Vagina (tissue), 2 donors: ENCODE measurements at regions not wholly inside any gene's neighbourhood (a gene's known extent, or its start where the extent isn't known, plus 50 kb on each side); places are given as distances from the start of the nearest gene placed in this dataset.

Source experiments
- CTCF ChIP-seq, 3 experiments: fragments of 450-650 bp in 2 of 3; fragments of 200-600 bp in 1 of 3; sonication (generic) in 1 of 3; IDR thresholded peaks; one replicate each; pipeline ENCODE4 v1.5.1; 2017 to 2019; ENCODE audit warnings: antibody characterized with exemption in 3 of 3, mild to moderate bottlenecking in 2 of 3, moderate library complexity in 2 of 3
- POLR2A ChIP-seq, 2 donors: fragments of 450-650 bp; IDR thresholded peaks; one replicate each; pipeline ENCODE4 v1.6.1; 2017; ENCODE audit warnings: antibody characterized with exemption in 2 of 2, mild to moderate bottlenecking in 2 of 2, moderate library complexity in 2 of 2

DNA sequence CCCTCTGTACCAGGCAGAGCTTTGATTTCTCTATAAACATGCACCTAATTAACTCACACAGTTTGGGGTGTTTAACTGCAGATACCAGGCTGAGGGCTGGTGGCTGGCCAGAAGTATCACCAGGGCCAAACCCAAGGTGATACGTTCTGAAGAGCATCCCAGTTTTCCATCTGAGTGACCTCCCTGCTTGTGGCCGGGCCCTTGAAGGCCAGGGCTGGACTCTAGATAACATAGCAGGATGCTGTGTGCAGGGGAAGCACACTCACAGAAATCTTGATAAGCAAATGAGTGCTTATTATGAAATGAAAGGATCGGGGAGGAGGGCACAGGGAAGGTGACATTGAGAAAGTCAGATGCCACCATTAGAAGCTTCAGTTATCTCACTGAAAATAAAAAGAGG, 582.4 kb downstream of the BRINP1 start:
- TF ChIP-seq CTCF (IDR thresholded peaks at IDR 0.05) (no peak), POLR2A (IDR thresholded peaks at IDR 0.05) (no peak)
